ENCODE measurements at regions not wholly inside any gene's neighbourhood (a gene's known extent, or its start where the extent isn't known, plus 50 kb on each side); places are given as distances from the start of the nearest gene placed in this dataset.

DNA sequence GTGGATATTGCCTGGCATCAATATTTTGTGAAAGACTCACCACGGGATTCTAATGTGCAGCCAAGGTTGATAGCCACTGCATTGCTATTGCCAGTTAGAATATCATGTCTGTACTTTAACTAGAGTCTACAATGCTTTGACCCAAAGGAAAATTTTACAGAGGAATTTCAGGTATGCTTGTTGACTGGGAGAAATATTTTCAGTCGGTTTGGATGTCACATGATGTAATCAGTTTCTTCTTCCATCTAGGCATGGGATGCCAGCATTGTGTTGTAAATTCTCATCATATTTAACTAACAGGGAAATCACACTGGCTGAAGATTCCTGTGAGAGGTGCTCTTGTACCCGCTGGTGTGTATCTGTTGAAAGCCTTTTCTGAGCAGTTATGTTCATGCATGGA, 508.9 kb upstream of the ADAMTS9 start:
- no peaks in the 10 kb centered on the region for H3K27me3 ChIP-seq (ENCODE audit: control insufficient read depth, insufficient read depth, low read length)
- no peaks in the 10 kb centered on the region for H3K9me3 ChIP-seq (ENCODE audit: control insufficient read depth, insufficient read depth, low read length)
- TF ChIP-seq, protein P1, sequence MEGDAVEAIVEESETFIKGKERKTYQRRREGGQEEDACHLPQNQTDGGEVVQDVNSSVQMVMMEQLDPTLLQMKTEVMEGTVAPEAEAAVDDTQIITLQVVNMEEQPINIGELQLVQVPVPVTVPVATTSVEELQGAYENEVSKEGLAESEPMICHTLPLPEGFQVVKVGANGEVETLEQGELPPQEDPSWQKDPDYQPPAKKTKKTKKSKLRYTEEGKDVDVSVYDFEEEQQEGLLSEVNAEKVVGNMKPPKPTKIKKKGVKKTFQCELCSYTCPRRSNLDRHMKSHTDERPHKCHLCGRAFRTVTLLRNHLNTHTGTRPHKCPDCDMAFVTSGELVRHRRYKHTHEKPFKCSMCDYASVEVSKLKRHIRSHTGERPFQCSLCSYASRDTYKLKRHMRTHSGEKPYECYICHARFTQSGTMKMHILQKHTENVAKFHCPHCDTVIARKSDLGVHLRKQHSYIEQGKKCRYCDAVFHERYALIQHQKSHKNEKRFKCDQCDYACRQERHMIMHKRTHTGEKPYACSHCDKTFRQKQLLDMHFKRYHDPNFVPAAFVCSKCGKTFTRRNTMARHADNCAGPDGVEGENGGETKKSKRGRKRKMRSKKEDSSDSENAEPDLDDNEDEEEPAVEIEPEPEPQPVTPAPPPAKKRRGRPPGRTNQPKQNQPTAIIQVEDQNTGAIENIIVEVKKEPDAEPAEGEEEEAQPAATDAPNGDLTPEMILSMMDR (IDR thresholded peaks at IDR 0.05; ENCODE audit: low read depth, low read length) = no peak
- no peak overlapping the region for H3K4me3 ChIP-seq (ENCODE audit: low read depth, low read length)
- DNase-seq (ENCODE audit: low read depth, low spot score) = no peak
- POLR2A ChIA-PET = no interaction called here
- CTCF ChIA-PET = no interaction called here
- H3K27ac ChIP-seq (ENCODE audit: low read depth, low read length) = no peak overlapping the region

DNA sequence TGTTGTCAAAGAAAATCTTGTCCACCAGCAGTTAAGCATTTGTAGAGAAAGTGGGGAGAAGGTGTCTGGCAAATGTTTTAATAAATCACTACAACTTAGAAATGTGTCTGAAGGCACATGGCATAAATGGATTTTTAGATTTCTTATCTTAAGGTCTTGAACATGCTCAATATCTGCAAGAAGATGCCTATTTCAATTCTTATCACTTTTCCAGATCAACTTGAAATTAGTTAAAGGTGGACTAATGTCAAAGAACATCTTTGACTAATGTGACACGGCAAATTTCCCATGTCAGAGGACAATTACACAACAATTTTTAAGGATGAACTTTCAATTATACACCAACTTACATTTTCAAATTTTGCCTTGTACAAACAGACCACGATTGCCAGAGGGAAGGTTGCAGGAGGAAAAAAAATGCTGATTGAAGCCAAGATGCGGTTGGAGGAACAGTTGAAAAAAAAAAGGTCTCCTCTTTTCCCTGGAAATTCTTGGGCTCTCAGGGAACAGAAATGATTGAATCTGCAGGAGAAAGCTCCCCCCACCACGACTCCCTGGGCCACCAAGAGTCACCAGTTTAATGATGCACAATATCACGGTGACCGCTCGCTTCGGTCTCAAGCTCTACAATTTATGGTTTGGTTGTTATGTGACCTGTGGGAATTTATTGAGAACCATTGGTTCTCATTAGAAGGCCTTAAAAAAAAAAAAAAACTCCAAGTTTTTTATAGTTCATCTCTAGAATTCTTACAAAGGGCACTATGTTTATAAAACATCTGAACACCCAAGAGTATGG, 507.6 kb upstream of the ADAMTS9 start:
- TF ChIP-seq, protein P1 (IDR thresholded peaks at IDR 0.05; ENCODE audit: low read depth, low read length) = no peak
- POLR2A ChIA-PET = no interaction called here

DNA sequence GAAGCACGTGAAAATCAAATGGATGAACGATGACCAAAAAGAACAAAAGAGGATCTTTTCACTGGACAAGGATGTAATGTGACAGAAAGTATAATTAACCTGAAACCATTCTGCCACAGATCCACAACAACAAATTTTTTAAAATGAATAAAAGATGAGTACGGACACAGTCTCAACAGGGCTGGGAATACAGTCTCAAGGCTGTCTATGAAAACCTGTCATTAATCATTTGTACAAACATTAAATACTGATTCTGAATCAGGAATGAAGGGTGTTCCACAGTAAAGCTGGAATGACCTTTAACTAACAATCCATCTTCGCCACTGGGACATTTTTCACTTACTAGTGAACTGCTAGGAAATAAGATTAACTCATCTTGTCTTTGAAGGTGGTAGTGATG, 506.9 kb upstream of the ADAMTS9 start:
- H3K4me3 ChIP-seq (ENCODE audit: low read depth, low read length) = no peak overlapping the region
- H3K27ac ChIP-seq (ENCODE audit: low read depth, low read length) = no peak overlapping the region
- POLR2A ChIA-PET = no interaction called here
- H3K9me3 ChIP-seq (ENCODE audit: control insufficient read depth, insufficient read depth, low read length) = no peaks in the 10 kb centered on the region
- TF ChIP-seq, protein P1 (IDR thresholded peaks at IDR 0.05; ENCODE audit: low read depth, low read length) = no peak
- DNase-seq (ENCODE audit: low read depth, low spot score) = no peak
- no peaks in the 10 kb centered on the region for H3K27me3 ChIP-seq (ENCODE audit: control insufficient read depth, insufficient read depth, low read length)
- CTCF ChIA-PET = no interaction called here

More for the DNA sequence above, 507.6 kb upstream of the ADAMTS9 start:
- H3K27me3 ChIP-seq (ENCODE audit: control insufficient read depth, insufficient read depth, low read length) = no peaks in the 10 kb centered on the region
- no peaks in the 10 kb centered on the region for H3K9me3 ChIP-seq (ENCODE audit: control insufficient read depth, insufficient read depth, low read length)
- DNase-seq (ENCODE audit: low read depth, low spot score) = no peak
- no peak overlapping the region for H3K4me3 ChIP-seq (ENCODE audit: low read depth, low read length)
- H3K27ac ChIP-seq (ENCODE audit: low read depth, low read length) = no peak overlapping the region
- CTCF ChIA-PET = no interaction called here

DNA sequence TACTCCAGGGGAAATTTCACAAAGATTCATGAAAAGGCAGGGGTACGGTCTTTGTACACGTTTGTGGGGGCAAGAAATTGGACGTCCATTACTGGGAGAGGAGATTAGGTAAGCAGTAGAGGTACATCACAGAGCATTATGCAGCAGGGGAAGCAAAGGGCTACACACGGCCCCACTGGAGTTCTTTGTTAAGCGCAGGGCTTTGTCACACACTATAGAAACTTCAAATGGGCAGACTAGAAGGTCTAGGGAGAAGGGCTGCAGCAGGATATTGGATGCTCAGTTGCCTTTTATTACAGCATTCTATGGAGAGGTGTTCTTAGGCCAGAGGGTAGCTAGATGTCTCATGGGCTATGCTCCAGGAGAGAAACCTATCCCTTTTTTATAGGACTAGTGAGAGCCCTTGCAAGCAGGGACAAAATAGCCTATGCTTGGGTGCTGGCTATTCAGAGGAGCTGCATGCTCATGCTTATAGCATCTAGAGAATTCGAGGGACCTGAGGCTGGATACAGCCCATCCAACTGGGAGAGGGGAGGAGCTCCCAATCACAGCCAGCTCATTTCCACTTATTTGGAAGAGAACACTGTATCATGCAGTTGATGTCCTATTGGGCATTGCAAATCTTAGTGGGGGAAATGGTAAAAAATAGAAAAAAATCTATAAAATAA, 506.4 kb upstream of the ADAMTS9 start:
- POLR2A ChIA-PET = no interaction called here
- H3K27me3 ChIP-seq (ENCODE audit: control insufficient read depth, insufficient read depth, low read length) = no peaks in the 10 kb centered on the region
- H3K9me3 ChIP-seq (ENCODE audit: control insufficient read depth, insufficient read depth, low read length) = no peaks in the 10 kb centered on the region
- H3K4me3 ChIP-seq (ENCODE audit: low read depth, low read length) = no peak overlapping the region
- no peak overlapping the region for H3K27ac ChIP-seq (ENCODE audit: low read depth, low read length)
- DNase-seq (ENCODE audit: low read depth, low spot score) = no peak
- TF ChIP-seq, protein P1 (IDR thresholded peaks at IDR 0.05; ENCODE audit: low read depth, low read length) = no peak
- CTCF ChIA-PET = no interaction called here

DNA sequence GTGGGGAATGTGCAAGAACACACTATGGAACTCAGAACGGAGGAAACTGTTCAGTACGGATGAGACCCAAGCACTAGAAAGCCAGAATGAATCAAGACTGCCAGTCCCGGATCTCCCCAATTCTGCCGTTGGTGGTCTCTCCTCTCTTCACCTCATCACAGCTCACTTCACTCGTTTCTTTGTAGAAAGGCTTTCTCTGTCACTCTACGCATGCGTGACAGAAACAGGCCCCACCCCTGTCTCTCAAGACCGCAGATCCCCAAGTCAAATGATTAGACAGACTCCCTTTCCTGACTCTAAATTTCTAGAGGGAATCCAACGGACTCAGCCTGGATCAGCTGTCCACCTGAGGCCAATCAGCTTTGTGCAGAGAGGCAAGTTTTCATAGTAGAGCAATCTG, 505.7 kb upstream of the ADAMTS9 start:
- no peak for DNase-seq (ENCODE audit: low read depth, low spot score)
- ChIA-PET POLR2A (no interaction called here), CTCF (no interaction called here)
- Histone ChIP-seq H3K4me3 (ENCODE audit: low read depth, low read length) (no peak overlapping the region), H3K9me3 (ENCODE audit: control insufficient read depth, insufficient read depth, low read length) (no peaks in the 10 kb centered on the region), H3K27me3 (ENCODE audit: control insufficient read depth, insufficient read depth, low read length) (no peaks in the 10 kb centered on the region), H3K27ac (ENCODE audit: low read depth, low read length) (no peak overlapping the region)
- TF ChIP-seq, protein P1 (IDR thresholded peaks at IDR 0.05; ENCODE audit: low read depth, low read length) = no peak
